HS-5 (cell line): ENCODE measurements at regions not wholly inside any gene's neighbourhood (a gene's known extent, or its start where the extent isn't known, plus 50 kb on each side); places are given as distances from the start of the nearest gene placed in this dataset.
"Not testable (repeated sequence)": the region's sequence is repeated elsewhere in the genome, so short reads cannot be mapped to it uniquely, and the experiment has no call there.

Experiments
- DNase-seq: peaks from one replicate; pipeline ENCODE4 v3.0.0-alpha.2; 2012; ENCODE audit warnings: low read depth

GRCh38 chr1:149700220-149700619 is 82.3 kb upstream of the FCGR1A start:
- not testable (repeated sequence) for DNase-seq

GRCh38 chr1:149700677-149701567 is 81.6 kb upstream of the FCGR1A start:
- not testable (repeated sequence) for DNase-seq

DNA sequence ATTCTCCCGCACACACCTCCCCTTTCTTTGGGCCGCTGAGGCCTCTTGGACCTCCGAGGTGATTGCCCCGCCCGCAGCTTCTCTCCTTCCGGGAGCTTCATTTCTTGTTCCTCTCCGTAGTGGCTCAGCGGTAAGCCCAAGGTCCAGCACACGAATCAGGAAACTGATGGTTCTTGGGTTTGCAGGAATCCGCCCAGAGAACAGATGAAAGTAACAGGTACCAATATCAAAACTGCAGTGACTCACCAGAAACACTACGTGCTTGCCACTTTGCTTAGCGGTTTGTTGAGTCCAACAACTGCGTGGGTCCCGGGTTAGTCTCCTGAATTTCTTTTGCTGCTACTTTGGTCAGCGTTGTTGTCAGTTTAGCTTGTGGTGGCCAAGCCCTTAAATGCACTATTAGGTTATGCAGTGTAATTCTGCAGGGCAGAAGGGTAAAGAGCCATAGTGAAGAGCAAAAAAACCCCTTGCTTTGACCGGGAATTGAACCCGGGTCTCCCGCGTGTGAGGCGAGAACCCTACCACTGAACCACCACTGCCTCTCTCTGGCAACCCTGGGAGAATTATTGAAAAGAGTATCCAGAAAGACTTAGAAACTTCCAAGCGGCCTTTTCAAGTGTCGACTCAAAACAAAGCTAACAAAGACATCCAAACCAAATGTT is 74.2 kb upstream of the FCGR1A start:
- peak; percentile 53 for DNase-seq

DNA sequence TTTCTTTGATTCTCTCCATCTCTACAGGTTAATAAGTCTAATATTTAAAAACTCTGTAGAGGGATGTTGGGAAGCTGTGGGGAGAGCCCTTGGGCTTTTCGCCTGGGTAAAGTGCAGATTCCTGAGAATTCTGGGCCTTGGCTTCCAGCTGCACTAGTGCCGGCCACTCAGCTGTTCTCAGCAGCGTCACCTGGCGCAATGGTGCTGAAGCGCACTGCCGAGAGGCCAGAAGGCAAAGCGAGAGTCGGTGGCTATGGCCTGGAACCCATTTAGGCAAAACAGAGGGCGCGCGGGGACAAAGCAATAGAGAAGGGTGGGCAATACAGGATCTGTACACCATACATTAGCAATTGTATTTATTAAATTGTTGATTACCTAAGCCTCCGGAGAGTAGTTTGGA is 70.8 kb upstream of the FCGR1A start:
- DNase-seq, result not testable (repeated sequence)

DNA sequence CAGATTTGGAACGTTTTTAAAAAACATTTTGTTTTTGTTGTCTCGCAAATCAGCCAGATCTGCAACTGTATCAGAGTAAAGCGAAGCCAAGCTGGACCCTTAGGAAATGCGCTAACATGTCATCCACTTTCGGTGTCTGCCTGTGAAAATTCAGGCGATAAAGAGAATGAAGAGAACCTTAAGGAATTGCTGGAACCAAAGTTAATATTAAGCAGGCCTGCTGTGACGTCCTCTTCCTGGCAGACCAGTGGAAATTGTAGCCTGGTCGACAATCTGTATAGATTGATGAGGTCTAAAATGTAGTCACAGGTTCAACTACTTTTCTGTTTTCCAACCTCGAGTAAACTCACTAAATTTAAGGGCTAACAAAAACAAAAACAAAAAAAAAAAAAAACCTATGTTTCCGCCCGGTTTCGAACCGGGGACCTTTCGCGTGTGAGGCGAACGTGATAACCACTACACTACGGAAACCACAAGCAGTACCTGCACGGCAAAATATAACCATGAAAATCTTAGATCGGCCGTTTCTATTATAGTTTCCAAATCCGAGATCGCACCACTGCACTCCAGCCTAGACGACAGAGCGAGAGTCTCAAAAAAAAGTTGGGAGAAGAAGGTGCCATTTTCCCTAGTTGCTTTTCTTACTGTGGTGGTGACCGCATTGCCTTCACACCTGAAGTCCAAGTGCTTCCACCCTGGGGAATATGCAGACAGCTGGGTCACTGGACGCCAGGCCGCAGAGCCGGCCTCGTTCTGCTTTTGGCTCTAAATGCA is 70.2 kb upstream of the FCGR1A start:
- DNase-seq, result not testable (repeated sequence)

GRCh38 chr1:149713513-149713912 is 69.0 kb upstream of the FCGR1A start:
- not testable (repeated sequence) for DNase-seq

GRCh38 chr1:149713952-149714351 is 68.5 kb upstream of the FCGR1A start:
- not testable (repeated sequence) for DNase-seq

DNA sequence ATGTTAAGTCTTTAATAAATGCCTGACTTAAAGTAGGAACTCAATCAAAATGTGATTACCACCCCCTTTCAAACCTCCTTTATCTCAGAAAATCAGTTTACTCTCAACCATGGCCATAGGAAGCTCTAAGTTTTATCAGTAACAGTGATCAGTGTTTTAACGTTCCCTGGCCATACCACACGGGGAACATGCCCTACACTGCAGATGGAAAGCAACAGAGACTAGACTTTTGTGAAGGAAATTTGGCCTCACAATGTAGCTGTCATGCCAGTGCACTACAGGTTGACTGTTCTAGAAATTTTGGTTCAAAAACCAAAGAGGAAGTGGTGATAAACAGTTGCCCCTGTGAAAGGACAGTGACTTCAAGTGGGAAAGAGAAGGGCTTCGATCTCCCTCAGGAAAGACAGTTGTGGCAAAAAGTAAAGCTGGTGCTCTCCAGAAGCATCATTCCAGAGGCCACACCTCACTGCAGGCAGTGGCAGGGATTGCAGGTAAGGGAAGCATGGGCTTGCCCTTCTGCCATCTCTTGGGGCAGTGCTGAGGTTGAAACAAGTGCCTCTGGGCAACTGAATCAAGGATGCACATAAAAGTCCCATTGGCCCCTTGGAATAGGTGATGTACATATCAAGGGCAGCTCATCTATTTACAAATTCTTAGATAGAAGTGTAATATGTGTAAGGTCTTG is 57.7 kb upstream of the FCGR1A start:
- DNase-seq, result not testable (repeated sequence)

DNA sequence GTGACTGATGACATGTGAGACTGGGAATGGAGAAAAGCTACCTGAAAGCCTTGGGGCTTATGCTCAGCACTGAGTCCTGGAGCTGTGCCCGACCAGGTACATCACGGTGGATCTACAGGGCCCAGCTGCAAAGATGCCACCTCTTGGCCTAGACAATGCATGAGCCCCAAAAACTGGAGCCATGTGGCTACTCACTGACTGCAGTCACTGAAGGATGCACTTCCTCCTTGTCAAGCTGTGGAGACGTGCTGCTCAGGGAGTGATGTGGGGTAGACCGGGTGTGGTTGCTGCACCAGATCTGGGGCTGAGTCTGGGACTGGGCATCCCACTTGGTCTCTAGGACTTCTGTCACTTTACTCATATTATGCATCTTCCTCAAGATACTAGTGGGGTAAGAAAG is 55.8 kb upstream of the FCGR1A start:
- DNase-seq, result not testable (repeated sequence)

- not testable (repeated sequence) for DNase-seq
Measured at GRCh38 chr1:149728598-149728997, 53.9 kb upstream of the FCGR1A start.
